Right lobe of liver (tissue), 6 donors: ENCODE measurements at regions not wholly inside any gene's neighbourhood (a gene's known extent, or its start where the extent isn't known, plus 50 kb on each side); places are given as distances from the start of the nearest gene placed in this dataset.

ENCODE experiments used
- ATAC-seq, 4 donors: fragments of 200-7000 bp; cut with Tn5 transposase; one replicate each; pipeline ENCODE4 v1.9.1; 2020; ENCODE audit warnings: mild to moderate bottlenecking in 4 of 4, moderate library complexity in 4 of 4
- DNase-seq, 3 donors: peaks; one replicate each; pipeline ENCODE4 v3.0.0-alpha.2; 2020
- H3K27ac ChIP-seq, 3 donors: fragments of 200-600 bp; one replicate each; pipeline ENCODE4 v1.8.0; 2022
- H3K27me3 ChIP-seq, 2 donors: fragments of 200-600 bp; one replicate each; pipeline ENCODE4 v1.8.0; 2022
- H3K36me3 ChIP-seq, 4 donors: fragments of 200-600 bp; sonication (generic) in 1 of 4; one replicate each; pipeline versions ENCODE4 v1.5.1 to v1.8.0; 2017 to 2022; ENCODE audit warnings: control low read depth in 1 of 4
- H3K4me1 ChIP-seq, 4 donors: fragments of 200-600 bp; sonication (generic) in 1 of 4; one replicate each; pipeline versions ENCODE4 v1.5.1 to v1.8.0; 2017 to 2022; ENCODE audit warnings: control low read depth in 1 of 4
- H3K4me3 ChIP-seq, 3 donors: fragments of 200-600 bp; one replicate each; pipeline ENCODE4 v1.8.0; 2022
- H3K9me3 ChIP-seq, 4 donors: fragments of 200-600 bp; sonication (generic) in 1 of 4; one replicate each; pipeline versions ENCODE4 v1.5.1 to v1.8.0; 2017 to 2022; ENCODE audit warnings: control low read depth in 1 of 4
- CTCF ChIP-seq, 4 donors: fragments of 200-600 bp in 3 of 4; fragments of 450-650 bp in 1 of 4; IDR thresholded peaks; one replicate each; pipeline versions ENCODE4 v1.5.1 to v1.8.0; 2016 to 2022; ENCODE audit warnings: antibody characterized with exemption in 4 of 4, mild to moderate bottlenecking in 2 of 4
- POLR2A ChIP-seq: fragments of 450-650 bp; IDR thresholded peaks from one replicate; pipeline ENCODE4 v1.6.1; 2017; ENCODE audit warnings: antibody characterized with exemption, mild to moderate bottlenecking
- WGBS: methylation state at CpG from one replicate; pipeline ENCODE4 v1.1.6; 2018; ENCODE audit warnings: low coverage, low lambda C conversion rate; ENCODE audit not compliant: insufficient coverage; ENCODE audit errors: missing lambda C conversion rate; 5-methylcytosine and 5-hydroxymethylcytosine counted together
- intact Hi-C, 2 donors: fragments of 100-400 bp; cut with DNase I; formaldehyde crosslinking; loops; one replicate each; pipeline versions ENCODE4 v1.11.2 to v1.14.1; 2022
- donor health status: DM: no; HTN: yes; CAD: no.
- donor health status: DM: no; HTN: no; CAD: no.
- donor health status: DM: no; HTN: no; CAD: no.
- donor health status: DM: no; HTN: yes; CAD: no.
- donor health status: DM: no; HTN: yes; CAD: no.

- no peaks in the 10 kb centered on the region for H3K36me3 ChIP-seq
- ATAC-seq (no peak), DNase-seq (no peak)
- intact Hi-C loops = no loop called here
- TF ChIP-seq CTCF (IDR thresholded peaks at IDR 0.05) (no peak), POLR2A (no peak)
- H3K27me3 ChIP-seq = no peaks in the 10 kb centered on the region
- no peaks in the 10 kb centered on the region for H3K4me1 ChIP-seq
- no peak overlapping the region for H3K4me3 ChIP-seq
- no peaks in the 10 kb centered on the region for H3K9me3 ChIP-seq
- no peak overlapping the region for H3K27ac ChIP-seq
- WGBS = 51% methylated on average over 2 of the region's 2 CpGs
These were observed 340.6 kb downstream of the GXYLT1 start for GRCh38 chr12:41804026-41804425.

GRCh38 chr12:41802803-41803202, 341.9 kb downstream of the GXYLT1 start:
- TF ChIP-seq CTCF (IDR thresholded peaks at IDR 0.05) (no peak), POLR2A (no peak)
- 44% methylated on average over 2 of the region's 2 CpGs for WGBS
- DNase-seq = no peak
- Histone ChIP-seq H3K4me1 (no peaks in the 10 kb centered on the region), H3K27ac (no peak overlapping the region), H3K27me3 (no peaks in the 10 kb centered on the region), H3K9me3 (no peaks in the 10 kb centered on the region), H3K4me3 (no peak overlapping the region), H3K36me3 (no peaks in the 10 kb centered on the region)
- no peak for ATAC-seq
- intact Hi-C loops = no loop called here

GRCh38 chr12:41801261-41801660, 343.4 kb downstream of the GXYLT1 start:
- intact Hi-C loops = no loop called here
- Histone ChIP-seq H3K9me3 (no peaks in the 10 kb centered on the region), H3K4me3 (no peak overlapping the region), H3K27me3 (no peaks in the 10 kb centered on the region), H3K4me1 (no peaks in the 10 kb centered on the region), H3K36me3 (no peaks in the 10 kb centered on the region), H3K27ac (no peak overlapping the region)
- TF ChIP-seq CTCF (IDR thresholded peaks at IDR 0.05) = no peak
- no peak for TF ChIP-seq POLR2A
- DNase-seq (no peak), ATAC-seq (no peak)
- 50% methylated on average over 1 of the region's 1 CpG for WGBS

- no peak overlapping the region for H3K27ac ChIP-seq
- H3K4me3 ChIP-seq = no peak overlapping the region
- H3K27me3 ChIP-seq = no peaks in the 10 kb centered on the region
- H3K4me1 ChIP-seq = no peaks in the 10 kb centered on the region
- no peaks in the 10 kb centered on the region for H3K36me3 ChIP-seq
- no peaks in the 10 kb centered on the region for H3K9me3 ChIP-seq
- ATAC-seq (no peak), DNase-seq (no peak)
- TF ChIP-seq CTCF (IDR thresholded peaks at IDR 0.05) (no peak), POLR2A (no peak)
- intact Hi-C loops = no loop called here
- 68% methylated on average over 3 of the region's 3 CpGs for WGBS
These were observed 345.0 kb downstream of the GXYLT1 start for GRCh38 chr12:41799671-41800070.

GRCh38 chr12:41795910-41796309, 348.8 kb downstream of the GXYLT1 start:
- intact Hi-C loops = no loop called here
- Histone ChIP-seq H3K9me3 (no peaks in the 10 kb centered on the region), H3K4me3 (no peak overlapping the region), H3K36me3 (no peaks in the 10 kb centered on the region), H3K4me1 (no peaks in the 10 kb centered on the region), H3K27me3 (no peaks in the 10 kb centered on the region), H3K27ac (no peak overlapping the region)
- DNase-seq (no peak), ATAC-seq (no peak)
- WGBS = 77% methylated on average over 5 of the region's 5 CpGs
- TF ChIP-seq CTCF (IDR thresholded peaks at IDR 0.05) (no peak), POLR2A (no peak)
